Activated CD4-positive, alpha-beta memory T cell treated with anti-CD3 and anti-CD28 coated beads, Interleukin-2, amount 10 ng/mL, durations not matched to agents 7 days and 5 days (primary cell): ENCODE measurements at regions not wholly inside any gene's neighbourhood (a gene's known extent, or its start where the extent isn't known, plus 50 kb on each side); places are given as distances from the start of the nearest gene placed in this dataset.
"Not testable (repeated sequence)": the region's sequence is repeated elsewhere in the genome, so short reads cannot be mapped to it uniquely, and the experiment has no call there.

ENCODE experiments used
- CTCF ChIA-PET: fragments of 350-600 bp; sonication (Branson Sonifier 250); formaldehyde crosslinking; loops from one replicate; lab custom pipeline; 2021; ENCODE audit warnings: antibody characterized with exemption, inconsistent platforms; lab: Charles Lee
- POLR2A ChIA-PET: fragments of 350-600 bp; sonication (Branson Sonifier 250); formaldehyde crosslinking; loops from one replicate; lab custom pipeline; 2021; ENCODE audit warnings: antibody characterized with exemption; lab: Charles Lee
- DNase-seq: peaks from one replicate; pipeline ENCODE4 v3.0.0-alpha.2; 2020
- H3K27ac Mint-ChIP-seq: one replicate; pipeline ENCODE4 v1.8.0; 2021; ENCODE audit warnings: mild to moderate bottlenecking, mixed read lengths
- H3K27me3 Mint-ChIP-seq: one replicate; pipeline ENCODE4 v1.8.0; 2021; ENCODE audit warnings: mixed read lengths
- H3K36me3 Mint-ChIP-seq: one replicate; pipeline ENCODE4 v1.8.0; 2021; ENCODE audit warnings: low read depth, mixed read lengths
- H3K4me1 Mint-ChIP-seq: one replicate; pipeline ENCODE4 v1.8.0; 2021; ENCODE audit warnings: mixed read lengths
- H3K4me3 Mint-ChIP-seq: one replicate; pipeline ENCODE4 v1.8.0; 2021; ENCODE audit warnings: mild to moderate bottlenecking, mixed read lengths
- H3K9me3 Mint-ChIP-seq: one replicate; pipeline ENCODE4 v1.8.0; 2021; ENCODE audit warnings: mixed read lengths

DNA sequence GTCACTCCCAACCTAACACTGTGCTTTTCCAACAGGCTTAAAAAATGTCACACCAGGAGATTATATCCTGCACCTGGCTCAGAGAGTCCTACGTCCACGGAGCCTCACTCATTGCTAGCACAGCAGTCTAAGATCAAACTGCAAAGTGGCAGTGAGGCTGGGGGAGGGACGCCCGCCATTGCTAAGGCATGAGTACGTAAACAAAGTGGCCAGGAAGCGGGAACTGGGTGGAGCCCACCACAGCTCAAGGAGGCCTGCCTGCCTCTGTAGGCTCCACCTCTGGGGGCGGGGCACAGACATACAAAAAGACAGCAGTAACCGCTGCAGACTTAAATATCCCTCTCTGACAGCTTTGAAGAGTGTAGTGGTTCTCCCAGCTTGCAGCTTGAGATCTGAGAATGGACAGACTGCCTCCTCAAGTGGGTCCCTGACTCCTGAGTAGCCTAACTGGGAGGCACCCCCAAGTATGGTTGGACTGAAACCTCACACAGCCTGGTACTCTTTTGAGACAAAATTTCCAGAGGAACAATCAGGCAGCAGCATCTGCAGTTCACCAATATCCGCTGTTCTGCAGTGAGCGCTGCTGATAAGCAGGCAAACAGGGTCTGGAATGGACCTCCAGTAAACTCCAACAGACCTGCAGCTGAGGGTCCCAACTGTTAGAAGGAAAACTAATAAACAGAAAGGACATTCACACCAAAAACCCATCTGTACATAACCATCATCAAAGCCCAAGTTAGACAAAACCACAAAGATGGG, 2986.4 kb upstream of the OR11H1 start:
- H3K4me1 Mint-ChIP-seq, H3K9me3 Mint-ChIP-seq, H3K4me3 Mint-ChIP-seq, H3K27me3 Mint-ChIP-seq, DNase-seq, POLR2A ChIA-PET, H3K36me3 Mint-ChIP-seq, CTCF ChIA-PET, H3K27ac Mint-ChIP-seq: not testable (repeated sequence)

DNA sequence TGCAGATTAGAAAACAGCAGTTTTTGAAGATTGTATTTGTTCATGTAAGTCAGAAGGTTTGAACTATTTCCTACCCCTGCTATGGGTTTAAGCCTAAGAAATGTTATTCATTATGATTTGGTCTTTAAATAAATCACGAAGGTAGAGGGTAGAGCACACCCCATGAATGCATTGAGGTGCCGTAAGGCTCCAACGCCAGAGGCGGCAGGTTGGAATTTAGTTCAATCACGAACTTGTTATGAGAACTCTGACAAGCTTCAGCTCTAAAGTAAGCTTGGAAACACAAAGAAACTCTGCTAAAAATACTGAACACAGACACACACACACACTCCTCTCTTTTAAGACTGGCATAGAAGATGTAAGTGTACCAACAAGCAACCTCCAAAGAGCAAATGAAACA, 2974.6 kb upstream of the OR11H1 start:
- H3K4me3 Mint-ChIP-seq, POLR2A ChIA-PET, H3K9me3 Mint-ChIP-seq, H3K4me1 Mint-ChIP-seq, CTCF ChIA-PET, H3K27me3 Mint-ChIP-seq, H3K36me3 Mint-ChIP-seq, DNase-seq, H3K27ac Mint-ChIP-seq: not testable (repeated sequence)

DNA sequence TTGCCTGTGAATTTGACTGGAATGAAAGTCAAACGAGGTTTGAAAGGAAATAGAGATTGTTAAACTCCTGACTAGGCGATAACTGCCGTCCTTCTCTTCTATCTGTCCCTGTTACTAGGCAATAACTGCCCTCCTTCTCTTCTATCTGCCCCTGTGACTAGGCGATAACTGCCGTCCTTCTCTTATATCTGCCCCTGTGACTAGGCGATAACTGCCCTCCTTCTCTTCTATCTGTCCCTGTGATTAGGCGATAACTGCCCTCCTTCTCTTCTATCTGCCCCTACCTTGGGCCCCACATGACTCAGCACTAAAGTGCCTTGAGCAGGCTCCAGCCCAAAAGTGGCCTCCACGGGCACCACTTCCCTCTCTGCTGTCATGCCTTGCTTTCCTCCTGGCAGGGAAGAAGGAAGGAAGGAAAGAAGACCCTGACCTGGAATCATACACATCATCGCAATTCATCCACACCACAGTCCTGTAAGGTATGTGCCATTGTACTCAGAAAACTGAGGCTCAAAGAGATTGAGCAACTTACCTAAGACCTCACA, 2973.3 kb upstream of the OR11H1 start:
- POLR2A ChIA-PET, H3K9me3 Mint-ChIP-seq, H3K27me3 Mint-ChIP-seq, DNase-seq, H3K4me1 Mint-ChIP-seq, H3K4me3 Mint-ChIP-seq, CTCF ChIA-PET, H3K27ac Mint-ChIP-seq, H3K36me3 Mint-ChIP-seq: not testable (repeated sequence)

DNA sequence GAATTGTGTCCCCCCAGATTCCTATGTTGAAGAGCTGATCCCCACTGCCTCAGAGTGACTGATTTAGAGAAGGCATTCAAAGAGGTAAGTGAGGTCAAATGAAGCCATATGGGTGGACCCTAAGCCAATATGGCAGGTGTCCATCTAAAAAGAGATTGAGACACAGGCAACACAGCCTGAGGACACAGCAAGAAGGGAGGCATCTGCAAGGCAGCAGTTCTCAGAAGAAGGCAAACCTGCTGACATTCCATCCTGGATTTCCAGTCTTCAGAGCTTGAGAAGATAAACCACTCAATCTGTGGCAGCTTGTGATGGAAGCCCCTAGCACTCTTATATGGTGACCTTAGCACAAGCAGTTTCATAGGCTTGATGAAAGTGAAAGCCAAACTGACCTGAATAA, 2956.5 kb upstream of the OR11H1 start:
- H3K4me3 Mint-ChIP-seq, H3K4me1 Mint-ChIP-seq, CTCF ChIA-PET, DNase-seq, H3K27ac Mint-ChIP-seq, H3K36me3 Mint-ChIP-seq, H3K9me3 Mint-ChIP-seq, POLR2A ChIA-PET, H3K27me3 Mint-ChIP-seq: not testable (repeated sequence)

DNA sequence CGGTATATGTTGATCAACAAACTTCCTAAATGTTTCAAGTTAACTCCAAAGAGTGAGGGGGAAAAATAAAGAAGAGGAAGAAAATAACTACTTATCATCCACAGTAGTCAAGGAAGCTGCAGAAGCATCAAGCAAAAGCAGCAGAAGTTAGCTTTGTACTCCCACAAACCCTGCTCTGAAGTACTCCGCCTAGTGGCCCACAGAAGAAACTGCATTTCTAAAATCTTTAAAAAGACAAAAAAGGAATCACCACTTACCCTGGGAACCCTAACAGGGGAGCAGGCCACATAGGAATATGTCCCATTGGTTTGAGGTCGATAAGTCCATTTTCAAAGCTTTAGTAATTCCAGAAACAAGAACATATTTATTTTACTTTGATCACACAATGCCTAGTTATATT, 2948.3 kb upstream of the OR11H1 start:
- POLR2A ChIA-PET, H3K27me3 Mint-ChIP-seq, H3K36me3 Mint-ChIP-seq, H3K9me3 Mint-ChIP-seq, DNase-seq, H3K4me1 Mint-ChIP-seq, H3K27ac Mint-ChIP-seq, H3K4me3 Mint-ChIP-seq, CTCF ChIA-PET: not testable (repeated sequence)

DNA sequence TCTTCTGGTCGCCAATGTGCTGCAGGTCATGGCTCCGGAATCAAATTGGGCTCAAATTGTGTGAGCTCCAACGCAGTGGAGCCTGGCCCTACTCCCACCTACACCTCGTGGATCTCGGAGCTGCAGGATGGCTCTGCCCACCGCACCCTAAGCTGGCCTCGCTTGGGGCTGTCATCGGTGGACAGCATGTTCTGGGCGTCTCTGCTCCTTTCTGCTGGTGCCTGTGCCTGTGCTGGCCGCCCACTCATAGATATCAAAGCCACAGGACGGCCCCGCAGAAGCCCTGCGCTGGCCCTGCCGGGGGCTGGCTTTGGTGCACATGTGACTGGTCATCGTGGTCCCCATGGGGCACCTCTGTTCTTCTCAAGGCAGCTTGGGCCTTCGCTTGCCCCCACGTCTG, 2943.5 kb upstream of the OR11H1 start:
- H3K4me3 Mint-ChIP-seq, H3K4me1 Mint-ChIP-seq, DNase-seq, H3K27ac Mint-ChIP-seq, H3K27me3 Mint-ChIP-seq, H3K36me3 Mint-ChIP-seq, POLR2A ChIA-PET, H3K9me3 Mint-ChIP-seq, CTCF ChIA-PET: not testable (repeated sequence)

DNA sequence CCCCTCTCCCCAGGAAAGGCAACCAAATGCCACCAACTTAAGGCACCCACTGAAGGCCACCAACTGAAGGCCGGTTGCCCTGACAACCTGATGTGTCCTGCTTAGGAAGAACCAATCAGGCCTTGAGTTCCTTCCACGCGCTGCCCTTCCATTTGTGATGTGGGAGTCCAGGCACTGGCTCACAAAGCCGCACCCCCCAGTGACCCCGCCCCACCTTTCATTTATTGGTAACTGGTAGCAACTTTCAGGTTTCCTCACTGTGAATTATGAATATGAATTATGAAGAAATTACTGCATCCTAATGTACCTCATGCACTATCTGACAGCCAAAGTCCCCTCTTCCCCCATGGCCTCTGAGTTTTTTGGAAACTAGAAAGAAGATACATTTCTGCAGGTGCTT, 2943.1 kb upstream of the OR11H1 start:
- CTCF ChIA-PET, POLR2A ChIA-PET, H3K9me3 Mint-ChIP-seq, DNase-seq, H3K27me3 Mint-ChIP-seq, H3K27ac Mint-ChIP-seq, H3K36me3 Mint-ChIP-seq, H3K4me1 Mint-ChIP-seq, H3K4me3 Mint-ChIP-seq: not testable (repeated sequence)

DNA sequence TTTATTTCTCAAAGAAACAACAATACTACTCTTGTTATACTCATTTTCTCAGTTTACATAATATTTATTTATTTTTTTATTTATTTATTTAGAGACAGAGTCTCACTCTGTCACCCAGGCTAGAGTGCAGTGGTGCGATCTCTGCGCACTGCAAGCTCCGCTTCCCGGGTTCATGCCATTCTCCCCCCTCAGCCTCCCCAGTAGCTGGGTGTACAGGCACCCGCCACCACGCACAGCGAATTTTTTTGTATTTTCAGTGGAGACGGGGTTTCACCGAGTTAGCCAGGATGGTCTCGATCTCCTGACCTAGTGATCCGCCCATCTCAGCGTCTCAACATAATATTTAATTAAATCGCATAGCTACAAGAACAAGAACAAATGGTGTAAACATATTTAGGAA, 2932.3 kb upstream of the OR11H1 start:
- H3K27ac Mint-ChIP-seq, H3K4me3 Mint-ChIP-seq, H3K4me1 Mint-ChIP-seq, POLR2A ChIA-PET, H3K27me3 Mint-ChIP-seq, DNase-seq, CTCF ChIA-PET, H3K36me3 Mint-ChIP-seq: not testable (repeated sequence)
- peaks cover 42% of the 10 kb centered on the region for H3K9me3 Mint-ChIP-seq

DNA sequence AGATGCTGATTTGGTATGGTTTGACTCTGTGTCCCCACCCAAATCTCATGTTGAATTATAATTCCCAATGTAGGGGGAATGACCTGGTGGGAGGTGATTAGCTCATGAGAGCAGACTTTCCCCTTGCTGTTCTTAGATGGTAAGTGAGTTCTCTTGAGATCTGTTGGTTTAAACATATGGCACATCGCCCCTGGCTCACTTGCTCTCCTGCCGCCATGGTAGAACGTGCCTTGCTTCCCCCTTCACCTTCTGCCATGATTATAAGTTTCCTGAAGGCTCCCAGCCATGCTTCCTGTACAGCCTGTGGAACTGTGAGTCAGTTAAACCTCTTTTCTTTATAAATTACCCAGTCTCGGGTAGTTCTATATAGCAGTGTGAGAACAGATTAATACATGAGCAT, 2930.2 kb upstream of the OR11H1 start:
- POLR2A ChIA-PET, H3K27me3 Mint-ChIP-seq, H3K27ac Mint-ChIP-seq, H3K4me1 Mint-ChIP-seq, H3K4me3 Mint-ChIP-seq, CTCF ChIA-PET, H3K36me3 Mint-ChIP-seq, DNase-seq: not testable (repeated sequence)
- H3K9me3 Mint-ChIP-seq = peaks cover 48% of the 10 kb centered on the region

DNA sequence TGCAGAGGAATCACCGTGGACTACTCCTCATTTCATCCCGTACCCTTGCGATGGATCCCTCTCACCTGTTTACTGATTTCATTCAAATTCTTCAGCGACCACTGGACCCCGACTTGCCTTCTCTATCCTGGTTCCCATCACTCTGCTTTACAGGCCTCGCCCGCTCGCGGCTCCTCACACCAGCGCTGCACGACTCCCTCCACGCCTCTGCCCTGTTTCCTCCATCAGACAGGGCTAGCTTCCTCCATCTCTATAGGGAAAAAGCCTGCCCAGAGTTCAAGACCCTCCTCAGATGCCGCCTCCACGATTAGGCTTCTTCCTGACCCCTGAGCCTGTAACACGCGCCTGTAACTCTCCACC, 2926.5 kb upstream of the OR11H1 start:
- H3K27ac Mint-ChIP-seq, CTCF ChIA-PET, H3K27me3 Mint-ChIP-seq, POLR2A ChIA-PET, H3K4me1 Mint-ChIP-seq, DNase-seq, H3K36me3 Mint-ChIP-seq: not testable (repeated sequence)
- peak overlapping the region; percentile 5 for H3K4me3 Mint-ChIP-seq
- H3K9me3 Mint-ChIP-seq = peaks cover 52% of the 10 kb centered on the region

DNA sequence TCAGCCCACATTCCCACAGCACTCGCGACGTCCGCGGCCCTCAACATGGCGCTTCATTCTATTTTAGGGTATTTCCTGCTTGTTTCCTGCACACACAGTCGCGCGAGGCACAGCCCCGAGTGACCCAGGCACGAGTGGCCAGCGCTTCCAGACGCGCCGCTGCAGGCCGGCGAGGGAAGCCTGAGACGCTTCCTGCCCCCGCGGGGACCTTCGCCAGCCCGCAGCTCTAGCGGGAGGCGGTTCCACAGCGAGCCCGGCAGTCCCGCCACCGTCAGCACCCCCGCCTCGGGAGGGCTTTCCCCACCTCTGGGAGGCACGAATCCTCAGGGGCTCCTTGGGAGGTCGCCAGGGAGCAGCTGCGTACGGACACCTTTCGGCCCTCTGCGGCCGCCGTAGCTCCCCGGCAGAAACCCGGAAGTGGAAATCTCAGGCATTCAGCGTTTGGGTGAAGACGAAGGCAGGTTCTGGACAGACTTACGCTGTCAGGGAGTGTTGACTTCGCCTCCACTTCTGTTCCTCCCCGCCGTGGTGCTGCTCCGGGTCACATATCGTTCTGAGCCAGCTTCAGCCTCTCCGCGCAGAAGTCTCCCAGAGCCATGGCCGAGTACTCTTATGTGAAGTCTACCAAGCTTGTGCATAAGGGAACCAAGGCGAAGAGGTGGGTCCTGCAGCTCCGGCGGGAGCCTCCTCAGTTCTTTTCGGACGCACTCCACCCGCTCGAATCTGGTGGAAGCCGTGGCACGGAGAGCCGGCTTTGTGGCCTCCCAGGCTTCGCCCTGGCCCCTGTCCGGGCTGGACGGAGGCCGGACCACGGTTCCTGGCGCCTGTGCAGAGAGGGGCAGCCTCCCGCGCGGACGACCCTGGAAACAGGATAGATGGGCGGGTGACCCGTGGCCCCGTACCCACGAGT, 2925.9 kb upstream of the OR11H1 start:
- POLR2A ChIA-PET = no interaction called here
- Mint-ChIP-seq H3K36me3 (peaks cover 3% of the 10 kb centered on the region), H3K9me3 (peaks cover 56% of the 10 kb centered on the region), H3K27me3 (no peaks in the 10 kb centered on the region), H3K4me3 (peak overlapping the region; percentile 5), H3K27ac (no peak overlapping the region), H3K4me1 (no peaks in the 10 kb centered on the region)
- DNase-seq = no peak
- CTCF ChIA-PET = no interaction called here

DNA sequence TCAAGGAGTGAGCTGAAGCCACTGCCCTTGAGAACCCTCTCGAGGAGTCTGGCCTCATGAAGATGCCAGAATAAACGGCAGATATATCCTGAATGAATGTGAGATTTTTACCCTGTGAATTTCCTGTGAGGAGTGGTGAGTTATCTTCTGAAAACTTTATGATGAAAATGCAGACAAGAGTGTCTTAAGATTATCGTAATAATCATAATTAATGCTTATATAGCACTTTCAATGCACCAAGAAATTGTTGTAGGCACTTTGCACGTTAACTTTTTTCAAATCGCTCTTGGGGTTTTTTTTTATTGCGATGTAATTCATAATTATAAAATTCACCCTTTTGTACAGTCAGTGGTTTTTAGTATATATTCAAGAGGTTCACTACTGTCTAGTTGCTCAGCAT, 2924.6 kb upstream of the OR11H1 start:
- H3K36me3 Mint-ChIP-seq, H3K27me3 Mint-ChIP-seq, H3K4me1 Mint-ChIP-seq, POLR2A ChIA-PET, H3K27ac Mint-ChIP-seq, H3K4me3 Mint-ChIP-seq, CTCF ChIA-PET, DNase-seq: not testable (repeated sequence)
- peaks cover 48% of the 10 kb centered on the region for H3K9me3 Mint-ChIP-seq

DNA sequence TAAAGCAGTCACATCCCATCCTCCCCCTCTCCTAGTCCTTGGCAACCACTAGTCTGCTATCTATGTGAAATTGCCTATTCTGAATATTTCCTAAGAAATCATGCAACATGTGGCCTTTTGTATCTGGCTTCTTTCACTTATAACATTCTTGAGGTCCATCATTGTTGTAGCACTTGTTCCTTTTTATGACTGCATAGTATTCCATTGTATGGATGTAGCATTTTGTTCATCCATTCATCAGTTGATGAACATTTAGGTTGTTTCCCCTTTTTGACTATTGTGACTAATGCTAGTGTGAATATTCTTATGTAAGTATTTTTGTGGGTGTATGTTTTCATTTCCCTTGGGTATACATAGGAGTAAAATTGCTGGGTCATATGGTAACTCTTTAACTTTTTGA, 2924.2 kb upstream of the OR11H1 start:
- H3K27ac Mint-ChIP-seq, H3K27me3 Mint-ChIP-seq, H3K4me1 Mint-ChIP-seq, H3K36me3 Mint-ChIP-seq, CTCF ChIA-PET, H3K4me3 Mint-ChIP-seq, DNase-seq, POLR2A ChIA-PET: not testable (repeated sequence)
- peaks cover 45% of the 10 kb centered on the region for H3K9me3 Mint-ChIP-seq
